GM23338 (cell line): ENCODE measurements at regions not wholly inside any gene's neighbourhood (a gene's known extent, or its start where the extent isn't known, plus 50 kb on each side); places are given as distances from the start of the nearest gene placed in this dataset.
"Not testable (repeated sequence)": the region's sequence is repeated elsewhere in the genome, so short reads cannot be mapped to it uniquely, and the experiment has no call there.

Experiments
- CTCF ChIP-seq, 2 experiments: fragments of 200-600 bp in 1 of 2; sonication (generic) in 1 of 2; conservative IDR thresholded peaks; 2 replicates each; pipeline versions ENCODE4 v1.5.1 to v1.6.1; 2016 to 2017; ENCODE audit warnings: antibody characterized with exemption in 2 of 2, low read depth in 2 of 2, mild to moderate bottlenecking in 2 of 2, moderate library complexity in 1 of 2
- ETS1 ChIP-seq: IDR thresholded peaks from 2 replicates; pipeline ENCODE4 v1.6.1; 2016; ENCODE audit warnings: antibody characterized with exemption
- EZH2 ChIP-seq: fragments of 200-600 bp; sonication (generic); IDR thresholded peaks from one replicate; pipeline ENCODE4 v1.8.0; 2017; ENCODE audit warnings: antibody characterized with exemption, mild to moderate bottlenecking, low read depth; ENCODE audit not compliant: unreplicated experiment
- EZH2phosphoT487 ChIP-seq: fragments of 200-600 bp; sonication (generic); IDR thresholded peaks from one replicate; pipeline ENCODE4 v1.8.1; 2018; ENCODE audit warnings: antibody characterized with exemption; ENCODE audit not compliant: unreplicated experiment
- JUNB ChIP-seq: IDR thresholded peaks from one replicate; pipeline ENCODE4 v1.6.1; 2016; ENCODE audit warnings: antibody characterized with exemption; ENCODE audit not compliant: unreplicated experiment
- POLR2AphosphoS5 ChIP-seq: IDR thresholded peaks from 2 replicates; pipeline ENCODE4 v1.6.1; 2016; ENCODE audit warnings: antibody characterized with exemption, low read depth
- REST ChIP-seq: IDR thresholded peaks from one replicate; pipeline ENCODE4 v1.6.1; 2018; ENCODE audit warnings: antibody characterized with exemption; ENCODE audit not compliant: unreplicated experiment

GRCh38 chr12:37510256-37510655, 806.3 kb upstream of the ALG10B start:
- not testable (repeated sequence) for TF ChIP-seq CTCF (conservative IDR thresholded peaks at IDR 0.05; ENCODE audit: low read depth in 2 of 2); EZH2; POLR2AphosphoS5; REST; JUNB; EZH2phosphoT487; ETS1
